ENCODE measurements at regions not wholly inside any gene's neighbourhood (a gene's known extent, or its start where the extent isn't known, plus 50 kb on each side); places are given as distances from the start of the nearest gene placed in this dataset.
A peak's percentile ranks its signal among the peaks of the same experiment; 100 is the strongest.

DNA sequence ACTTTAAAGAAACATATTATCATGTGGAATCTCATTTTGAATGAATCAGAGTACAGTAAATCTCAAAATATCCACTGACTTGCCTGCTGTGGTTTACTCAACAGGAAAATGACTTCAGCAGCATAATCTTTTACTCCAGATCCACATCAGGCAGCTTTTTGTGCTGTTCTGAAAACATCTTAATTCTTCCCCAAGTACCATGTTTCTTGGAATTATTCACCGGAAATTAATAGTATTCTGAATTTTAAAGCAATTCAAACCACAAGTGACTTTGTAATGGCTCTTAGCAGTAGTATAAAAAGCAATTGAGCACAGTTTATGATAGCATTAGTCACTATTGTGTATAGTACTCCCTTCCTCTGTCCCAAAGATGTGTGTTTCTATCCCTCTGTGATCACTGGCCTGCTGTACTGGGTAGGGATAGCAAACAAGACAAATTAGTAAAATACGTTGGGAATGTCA lies 64.2 kb upstream of the ERRFI1 start:
- DNase-seq: peak; percentile 92
- 38% methylated on average over 1 of the region's 2 CpGs for WGBS (ENCODE audit: insufficient coverage)
- H3K4me1 ChIP-seq (ENCODE audit: control insufficient read depth, insufficient read depth, low read length): peaks cover 12% of the 10 kb centered on the region
- H3K4me3 ChIP-seq (ENCODE audit: low read length): no peak overlapping the region
- H3K27me3 ChIP-seq (ENCODE audit: control insufficient read depth, insufficient read depth, low read length): no peaks in the 10 kb centered on the region
- H3K27ac ChIP-seq (ENCODE audit: low read length): peak overlapping the region; percentile 85
- H3K9me3 ChIP-seq (replicated peaks; ENCODE audit: control insufficient read depth, low read depth, low read length): no peaks in the 10 kb centered on the region
- no peaks in the 10 kb centered on the region for H3K36me3 ChIP-seq (ENCODE audit: control insufficient read depth, insufficient read depth, low read length)

DNA sequence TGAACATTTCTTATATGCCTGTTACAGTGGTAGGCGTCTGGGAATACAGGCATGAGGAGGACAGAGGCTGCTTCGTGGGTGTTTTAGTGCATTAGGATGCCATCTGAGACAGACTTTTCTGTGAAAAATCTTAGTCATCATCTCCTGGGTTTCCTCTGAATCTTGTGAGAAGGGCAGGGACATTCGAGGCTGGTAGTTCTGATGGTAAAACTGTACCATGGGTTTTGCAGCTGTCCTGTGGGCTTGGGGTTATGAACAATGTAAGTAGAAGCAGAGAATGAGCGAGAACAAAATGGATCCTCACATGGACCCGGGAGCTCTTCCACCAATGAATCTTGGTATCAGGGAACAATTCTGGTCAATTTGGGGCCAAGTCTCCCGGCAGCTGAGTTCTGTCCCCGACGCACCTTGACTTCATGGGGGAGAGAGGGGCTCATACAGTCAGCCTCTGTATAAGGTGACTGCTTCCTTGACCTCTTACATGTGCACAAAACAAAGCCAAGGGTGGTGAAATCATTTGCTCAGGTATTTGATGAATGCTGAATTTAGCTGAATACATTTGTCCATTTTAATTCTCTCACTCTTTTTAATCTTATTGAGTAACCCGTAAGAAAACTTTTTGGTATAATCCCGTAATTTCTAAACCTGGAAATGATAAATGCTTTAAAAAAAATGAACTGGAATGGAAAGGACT lies 63.6 kb upstream of the ERRFI1 start:
- Histone ChIP-seq H3K4me3 (ENCODE audit: low read length) (no peak overlapping the region), H3K27me3 (ENCODE audit: control insufficient read depth, insufficient read depth, low read length) (no peaks in the 10 kb centered on the region), H3K27ac (ENCODE audit: low read length) (peak overlapping the region; percentile 85), H3K9me3 (replicated peaks; ENCODE audit: control insufficient read depth, low read depth, low read length) (no peaks in the 10 kb centered on the region), H3K36me3 (ENCODE audit: control insufficient read depth, insufficient read depth, low read length) (no peaks in the 10 kb centered on the region), H3K4me1 (ENCODE audit: control insufficient read depth, insufficient read depth, low read length) (peaks cover 8% of the 10 kb centered on the region)
- 50% methylated on average over 3 of the region's 10 CpGs for WGBS (ENCODE audit: insufficient coverage)
- no peak for DNase-seq

DNA sequence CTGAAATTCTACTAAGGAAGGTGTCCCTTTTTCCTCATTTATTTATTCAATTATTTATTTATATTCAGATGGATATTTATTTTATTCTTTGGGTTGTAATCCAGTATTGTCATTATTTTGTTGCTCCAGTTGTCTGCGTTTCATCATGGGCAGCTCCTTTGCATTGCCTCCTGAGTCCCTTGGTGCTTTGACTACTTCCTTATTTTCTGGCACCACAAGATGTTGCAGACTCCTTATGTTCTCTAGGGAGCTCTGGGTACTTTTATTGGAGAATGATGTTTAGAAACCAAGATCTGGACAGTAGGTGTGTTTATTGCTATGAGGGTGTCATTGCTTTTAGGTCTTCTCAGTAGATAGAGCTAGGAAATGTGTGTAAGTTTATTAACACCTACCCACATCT lies 59.9 kb upstream of the ERRFI1 start:
- no peak overlapping the region for H3K27ac ChIP-seq (ENCODE audit: low read length)
- H3K4me1 ChIP-seq (ENCODE audit: control insufficient read depth, insufficient read depth, low read length): peaks cover 4% of the 10 kb centered on the region
- WGBS (ENCODE audit: insufficient coverage): no CpG with 5 or more reads among the region's 1 CpG

DNA sequence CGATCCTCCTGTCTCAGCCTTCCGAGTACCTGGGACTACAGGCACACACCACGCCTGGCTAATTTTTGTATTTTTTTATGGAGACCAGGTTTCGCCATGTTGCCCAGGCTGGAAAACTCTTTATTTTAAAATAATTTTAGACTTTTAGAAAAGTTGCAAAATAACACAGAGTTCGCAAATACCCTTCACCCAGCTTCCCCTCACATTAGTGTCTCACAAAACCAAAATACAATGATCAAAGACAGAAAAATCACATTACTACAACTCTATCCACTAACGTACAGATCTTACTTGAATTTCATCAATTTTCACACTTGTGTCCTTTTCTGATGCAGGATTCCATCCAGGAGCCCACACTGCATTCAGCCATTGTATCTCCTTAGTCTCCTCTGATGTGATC lies 58.8 kb upstream of the ERRFI1 start:
- no peak for DNase-seq
- WGBS (ENCODE audit: insufficient coverage): 90% methylated on average over 3 of the region's 6 CpGs
- Histone ChIP-seq H3K4me3 (ENCODE audit: low read length) (no peak overlapping the region), H3K27ac (ENCODE audit: low read length) (no peak overlapping the region), H3K9me3 (replicated peaks; ENCODE audit: control insufficient read depth, low read depth, low read length) (no peaks in the 10 kb centered on the region), H3K4me1 (ENCODE audit: control insufficient read depth, insufficient read depth, low read length) (peaks cover 4% of the 10 kb centered on the region), H3K36me3 (ENCODE audit: control insufficient read depth, insufficient read depth, low read length) (no peaks in the 10 kb centered on the region), H3K27me3 (ENCODE audit: control insufficient read depth, insufficient read depth, low read length) (no peaks in the 10 kb centered on the region)

More for the DNA sequence above, 59.9 kb upstream of the ERRFI1 start:
- Histone ChIP-seq H3K4me3 (ENCODE audit: low read length) (no peak overlapping the region), H3K27me3 (ENCODE audit: control insufficient read depth, insufficient read depth, low read length) (no peaks in the 10 kb centered on the region), H3K36me3 (ENCODE audit: control insufficient read depth, insufficient read depth, low read length) (no peaks in the 10 kb centered on the region), H3K9me3 (replicated peaks; ENCODE audit: control insufficient read depth, low read depth, low read length) (no peaks in the 10 kb centered on the region)
- no peak for DNase-seq

DNA sequence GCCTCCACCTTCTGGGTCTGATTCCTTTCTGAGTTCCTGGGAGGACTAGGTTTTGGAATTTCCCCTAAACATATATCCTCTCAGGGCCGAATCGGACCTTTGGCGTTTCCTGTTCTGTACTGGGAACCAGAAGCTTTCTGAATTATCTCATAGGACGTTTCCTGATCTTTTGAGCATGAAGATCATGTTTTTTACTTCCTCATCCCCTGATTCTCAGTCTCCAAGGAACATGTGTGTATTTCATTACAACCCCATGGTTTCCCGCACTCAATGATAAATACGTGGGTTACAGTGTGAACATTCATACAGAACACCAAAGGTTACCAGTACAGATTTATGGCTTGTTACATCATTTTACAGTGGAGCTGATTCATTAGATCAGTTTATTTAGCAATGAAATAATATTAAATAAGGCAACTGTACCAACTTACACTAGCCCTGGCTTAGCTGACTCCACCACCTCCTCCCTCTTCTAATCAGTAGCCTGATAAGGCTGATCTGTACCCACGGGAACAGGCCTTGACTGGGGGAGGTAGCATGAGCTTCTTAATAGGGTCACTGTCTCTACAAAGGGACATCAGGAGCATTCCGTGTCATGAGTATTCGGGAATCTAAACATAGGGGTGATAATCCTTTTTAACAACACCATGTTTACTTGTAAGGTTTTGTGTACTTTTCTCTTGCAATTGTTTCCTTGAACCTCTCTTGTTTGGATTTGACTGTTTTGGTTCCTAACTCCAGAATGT lies 57.8 kb upstream of the ERRFI1 start:
- no peaks in the 10 kb centered on the region for H3K4me1 ChIP-seq (ENCODE audit: control insufficient read depth, insufficient read depth, low read length)
- no peak overlapping the region for H3K4me3 ChIP-seq (ENCODE audit: low read length)
- no CpG with 5 or more reads among the region's 9 CpGs for WGBS (ENCODE audit: insufficient coverage)
- no peaks in the 10 kb centered on the region for H3K27me3 ChIP-seq (ENCODE audit: control insufficient read depth, insufficient read depth, low read length)
- peak; percentile 65 for DNase-seq
- H3K36me3 ChIP-seq (ENCODE audit: control insufficient read depth, insufficient read depth, low read length): no peaks in the 10 kb centered on the region
- H3K27ac ChIP-seq (ENCODE audit: low read length): peak overlapping the region; percentile 78
- no peaks in the 10 kb centered on the region for H3K9me3 ChIP-seq (replicated peaks; ENCODE audit: control insufficient read depth, low read depth, low read length)

DNA sequence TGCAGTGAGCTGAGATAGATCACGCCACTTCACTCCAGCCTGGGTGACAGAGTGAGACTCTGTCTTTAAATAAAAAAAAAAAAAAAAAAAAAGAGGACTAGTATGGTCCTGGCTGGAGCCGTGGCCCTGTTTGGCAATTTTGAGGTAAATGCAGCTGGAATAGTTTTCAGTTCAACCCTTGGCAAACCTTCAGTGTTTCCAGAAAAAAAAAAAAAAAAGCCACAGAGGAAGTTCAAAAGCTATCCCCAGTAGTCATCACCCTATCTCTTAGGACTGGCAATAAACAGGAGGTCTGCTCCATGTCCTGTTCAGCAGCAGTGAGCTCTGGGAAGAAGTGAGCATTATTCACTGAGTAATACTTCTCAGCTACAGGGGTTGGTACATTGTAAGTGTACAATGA lies 56.8 kb upstream of the ERRFI1 start:
- Histone ChIP-seq H3K27me3 (ENCODE audit: control insufficient read depth, insufficient read depth, low read length) (no peaks in the 10 kb centered on the region), H3K36me3 (ENCODE audit: control insufficient read depth, insufficient read depth, low read length) (no peaks in the 10 kb centered on the region), H3K27ac (ENCODE audit: low read length) (peak overlapping the region; percentile 78), H3K9me3 (replicated peaks; ENCODE audit: control insufficient read depth, low read depth, low read length) (no peaks in the 10 kb centered on the region), H3K4me3 (ENCODE audit: low read length) (no peak overlapping the region), H3K4me1 (ENCODE audit: control insufficient read depth, insufficient read depth, low read length) (peaks cover 5% of the 10 kb centered on the region)
- no CpG with 5 or more reads among the region's 2 CpGs for WGBS (ENCODE audit: insufficient coverage)
- DNase-seq: peak; percentile 48

DNA sequence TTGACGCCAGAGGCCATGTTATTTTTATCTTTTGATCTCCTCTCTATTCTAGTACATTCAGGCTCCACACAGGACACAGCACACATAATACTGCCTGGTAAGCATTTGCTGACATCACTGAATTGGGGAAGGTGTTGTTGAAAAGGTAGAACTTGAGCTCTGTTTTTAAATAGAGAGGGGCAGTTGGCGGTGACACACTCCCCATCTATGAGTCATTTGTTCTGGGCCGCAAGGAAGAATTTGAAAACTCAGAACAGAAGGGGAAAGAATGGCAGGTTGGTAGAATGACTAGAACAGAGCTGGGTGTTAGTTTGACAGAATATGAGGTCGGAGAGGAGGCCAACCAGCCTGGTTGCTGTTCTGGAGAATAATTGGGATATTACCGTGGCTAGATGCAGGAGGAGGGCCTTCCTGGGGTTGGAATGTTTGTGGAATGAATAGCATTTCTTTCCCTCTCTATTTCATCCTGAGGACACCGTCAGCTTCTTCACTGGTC lies 52.1 kb upstream of the ERRFI1 start:
- Histone ChIP-seq H3K4me1 (ENCODE audit: control insufficient read depth, insufficient read depth, low read length) (peaks cover 18% of the 10 kb centered on the region), H3K27ac (ENCODE audit: low read length) (peak overlapping the region; percentile 87), H3K36me3 (ENCODE audit: control insufficient read depth, insufficient read depth, low read length) (no peaks in the 10 kb centered on the region), H3K27me3 (ENCODE audit: control insufficient read depth, insufficient read depth, low read length) (no peaks in the 10 kb centered on the region), H3K4me3 (ENCODE audit: low read length) (no peak overlapping the region), H3K9me3 (replicated peaks; ENCODE audit: control insufficient read depth, low read depth, low read length) (no peaks in the 10 kb centered on the region)
- DNase-seq: no peak
- WGBS (ENCODE audit: insufficient coverage): 62% methylated on average over 3 of the region's 6 CpGs

DNA sequence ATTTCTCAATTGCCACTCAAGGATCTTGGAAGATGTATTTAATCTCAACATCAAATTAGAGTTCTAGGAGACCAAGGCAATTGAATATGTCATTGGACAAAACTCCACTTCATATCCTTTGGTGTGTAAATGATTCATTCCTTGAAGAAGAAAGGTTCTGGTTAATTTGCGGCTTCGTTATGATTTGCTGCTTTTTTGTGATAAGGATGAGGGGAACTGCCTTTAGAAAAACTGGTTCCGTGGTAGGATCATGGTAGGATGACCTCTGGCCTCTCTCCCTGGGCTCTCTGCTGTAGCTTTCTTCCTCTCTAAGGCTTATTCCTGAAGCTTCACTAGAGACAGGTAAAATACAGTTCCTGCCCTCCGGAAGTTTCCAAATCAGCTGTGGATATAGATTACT lies 51.5 kb upstream of the ERRFI1 start:
- no peak for DNase-seq
- H3K9me3 ChIP-seq (replicated peaks; ENCODE audit: control insufficient read depth, low read depth, low read length): no peaks in the 10 kb centered on the region
- no peaks in the 10 kb centered on the region for H3K36me3 ChIP-seq (ENCODE audit: control insufficient read depth, insufficient read depth, low read length)
- peaks cover 18% of the 10 kb centered on the region for H3K4me1 ChIP-seq (ENCODE audit: control insufficient read depth, insufficient read depth, low read length)
- H3K27ac ChIP-seq (ENCODE audit: low read length): peak overlapping the region; percentile 87
- WGBS (ENCODE audit: insufficient coverage): no CpG with 5 or more reads among the region's 4 CpGs
- peak overlapping the region; percentile 2 for H3K4me3 ChIP-seq (ENCODE audit: low read length)
- no peaks in the 10 kb centered on the region for H3K27me3 ChIP-seq (ENCODE audit: control insufficient read depth, insufficient read depth, low read length)

DNA sequence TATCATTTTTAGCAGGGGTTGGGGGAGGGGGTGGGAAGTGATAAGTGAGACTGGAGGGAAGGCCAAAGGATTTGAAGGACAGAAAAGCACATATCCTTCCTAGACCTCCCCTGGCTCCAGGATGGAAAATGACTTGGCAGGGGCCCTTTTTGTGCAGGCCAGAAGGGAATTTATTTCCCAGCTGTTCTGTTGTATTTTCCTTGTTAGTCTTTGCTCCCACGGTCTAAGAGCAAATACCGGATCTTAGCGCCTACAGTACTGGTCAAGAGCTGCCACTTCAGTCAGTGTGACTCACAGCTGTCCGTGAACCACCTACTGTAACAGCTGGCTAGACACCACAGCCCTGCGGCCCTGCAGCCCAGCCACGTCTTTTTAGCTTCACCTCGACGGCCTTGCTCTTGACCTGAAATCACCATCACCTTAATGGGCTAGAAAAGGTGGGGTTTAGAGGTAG lies 51.0 kb upstream of the ERRFI1 start:
- WGBS (ENCODE audit: insufficient coverage): 12% methylated on average over 3 of the region's 8 CpGs
- no peaks in the 10 kb centered on the region for H3K36me3 ChIP-seq (ENCODE audit: control insufficient read depth, insufficient read depth, low read length)
- no peak overlapping the region for H3K4me3 ChIP-seq (ENCODE audit: low read length)
- H3K4me1 ChIP-seq (ENCODE audit: control insufficient read depth, insufficient read depth, low read length): peaks cover 18% of the 10 kb centered on the region
- no peaks in the 10 kb centered on the region for H3K27me3 ChIP-seq (ENCODE audit: control insufficient read depth, insufficient read depth, low read length)
- H3K27ac ChIP-seq (ENCODE audit: low read length): peak overlapping the region; percentile 87
- no peaks in the 10 kb centered on the region for H3K9me3 ChIP-seq (replicated peaks; ENCODE audit: control insufficient read depth, low read depth, low read length)
- peak; percentile 93 for DNase-seq

DNA sequence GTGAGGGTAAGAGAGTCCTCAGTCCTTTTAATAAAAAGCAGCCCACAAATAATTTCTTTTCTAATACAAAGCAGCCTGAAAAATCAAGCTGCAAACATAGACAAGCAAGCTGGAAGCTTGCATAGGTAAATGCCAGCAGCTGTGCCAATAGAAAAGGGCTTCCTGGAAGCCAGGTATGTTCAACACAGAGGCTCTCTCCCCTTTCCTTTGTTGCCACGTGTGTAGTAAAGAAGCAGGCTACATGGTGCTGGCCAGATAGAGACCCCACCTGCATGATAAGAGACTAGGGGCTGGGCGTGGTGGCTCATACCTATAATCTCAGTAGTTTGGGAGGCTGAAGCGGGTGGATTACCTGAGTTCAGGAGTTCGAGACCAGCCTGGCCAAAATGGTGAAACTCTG lies 50.1 kb upstream of the ERRFI1 start:
- H3K9me3 ChIP-seq (replicated peaks; ENCODE audit: control insufficient read depth, low read depth, low read length): no peaks in the 10 kb centered on the region
- no peak overlapping the region for H3K27ac ChIP-seq (ENCODE audit: low read length)
- DNase-seq: no peak
- H3K4me1 ChIP-seq (ENCODE audit: control insufficient read depth, insufficient read depth, low read length): peaks cover 18% of the 10 kb centered on the region
- H3K27me3 ChIP-seq (ENCODE audit: control insufficient read depth, insufficient read depth, low read length): no peaks in the 10 kb centered on the region
- H3K36me3 ChIP-seq (ENCODE audit: control insufficient read depth, insufficient read depth, low read length): no peaks in the 10 kb centered on the region
- no peak overlapping the region for H3K4me3 ChIP-seq (ENCODE audit: low read length)
- WGBS (ENCODE audit: insufficient coverage): no CpG with 5 or more reads among the region's 4 CpGs
